GM12878 (cell line): ENCODE measurements at regions not wholly inside any gene's neighbourhood (a gene's known extent, or its start where the extent isn't known, plus 50 kb on each side); places are given as distances from the start of the nearest gene placed in this dataset.

Source experiments
- ATAC-seq: fragments of 200-7000 bp; cut with Tn5 transposase; 3 replicates; pipeline ENCODE4 v1.9.1; 2020; ENCODE audit warnings: mild to moderate bottlenecking, moderate library complexity
- BruUV-seq: library from RNA; stranded (reverse); fragments of 400-500 nt; replicated peaks from 2 replicates; lab custom pipeline; 2021; lab: Mats Ljungman, UMichigan
- CTCF ChIA-PET: fragments of 300-600 bp; sonication (Branson Sonifier 250); formaldehyde crosslinking; extraction: SDS; loops from one replicate; lab custom pipeline; 2021; ENCODE audit warnings: inconsistent platforms; lab: Yijun Ruan, JAX
- POLR2A ChIA-PET: fragments of 350-600 bp; formaldehyde crosslinking; extraction: SDS; loops from one replicate; lab custom pipeline; 2021; ENCODE audit warnings: inconsistent platforms; lab: Charles Lee
- RAD21 ChIA-PET: fragments of 300-600 bp; sonication (Branson Sonifier 250); formaldehyde crosslinking; loops from one replicate; lab custom pipeline; 2023; ENCODE audit warnings: antibody characterized with exemption; ENCODE audit not compliant: unreplicated experiment; lab: Charles Lee
- SMC1A ChIA-PET: fragments of 300-600 bp; sonication (Branson Sonifier 250); formaldehyde crosslinking; loops from one replicate; lab custom pipeline; 2023; ENCODE audit not compliant: unreplicated experiment, uncharacterized antibody; lab: Charles Lee
- DNase-seq: peaks from one replicate; pipeline ENCODE4 v3.0.0-alpha.2; 2011; ENCODE audit warnings: low read depth, low spot score
- FAIRE-seq: peaks from 3 replicates; lab custom pipeline; 2011; peaks lifted over from hg19 to GRCh38; lab: Jason Lieb, UNC
- H2AFZ ChIP-seq: 2 replicates; pipeline ENCODE4 v1.6.0; 2011; ENCODE audit warnings: low read depth, low read length, control low read depth; ENCODE audit not compliant: control insufficient read depth
- H3K27ac ChIP-seq: 2 replicates; pipeline ENCODE4 v1.5.1; 2011; ENCODE audit warnings: control low read depth; ENCODE audit not compliant: control insufficient read depth, insufficient read depth
- H3K27me3 ChIP-seq, 2 experiments: replicated peaks in 1 of 2; 2 replicates each; pipeline versions ENCODE4 v1.6.0 to v1.6.1; 2011; ENCODE audit warnings: low read length in 1 of 2; ENCODE audit not compliant: control insufficient read depth in 2 of 2, insufficient read depth in 2 of 2
- H3K36me3 ChIP-seq, 2 experiments: 2 replicates each; pipeline ENCODE4 v1.5.1; 2011; ENCODE audit warnings: low read length in 1 of 2; ENCODE audit not compliant: control insufficient read depth in 2 of 2, insufficient read depth in 2 of 2
- H3K4me1 ChIP-seq: 2 replicates; pipeline ENCODE4 v1.6.1; 2011; ENCODE audit warnings: mild to moderate bottlenecking, low read length, moderate library complexity, mixed read lengths; ENCODE audit not compliant: control insufficient read depth, insufficient read depth
- H3K4me2 ChIP-seq: 2 replicates; pipeline ENCODE4 v1.6.0; 2011; ENCODE audit warnings: control low read depth; ENCODE audit not compliant: control insufficient read depth, insufficient read depth
- H3K4me3 ChIP-seq: fragments of 200-600 bp; sonication (generic); 2 replicates; pipeline ENCODE4 v1.5.1; 2016
- H3K79me2 ChIP-seq: 2 replicates; pipeline ENCODE4 v1.6.0; 2011; ENCODE audit warnings: low read length; ENCODE audit not compliant: control insufficient read depth, insufficient read depth
- H3K9ac ChIP-seq: 2 replicates; pipeline ENCODE4 v1.8.0; 2011; ENCODE audit warnings: low read length, control low read depth, mixed read lengths; ENCODE audit not compliant: control insufficient read depth, insufficient read depth
- H3K9me3 ChIP-seq: replicated peaks from 3 replicates; pipeline ENCODE4 v1.5.1; 2011; ENCODE audit warnings: mild to moderate bottlenecking, low read length; ENCODE audit not compliant: control insufficient read depth, insufficient read depth
- H4K20me1 ChIP-seq: 2 replicates; pipeline ENCODE4 v1.6.0; 2011; ENCODE audit not compliant: control insufficient read depth, insufficient read depth
- MEF2B ChIP-seq: fragments of 450-650 bp; IDR thresholded peaks from 2 replicates; pipeline ENCODE4 v1.6.1; 2018; ENCODE audit warnings: mild to moderate bottlenecking, moderate library complexity; ENCODE audit not compliant: partially characterized antibody, poor library complexity, severe bottlenecking
- NFXL1 ChIP-seq: fragments of 450-650 bp; IDR thresholded peaks from 2 replicates; pipeline ENCODE4 v1.6.1; 2017; ENCODE audit warnings: antibody characterized with exemption, mild to moderate bottlenecking, borderline replicate concordance
- NRF1 ChIP-seq: conservative IDR thresholded peaks from 2 replicates; pipeline ENCODE4 v1.6.1; 2011; ENCODE audit warnings: mild to moderate bottlenecking, low read depth, low read length, improper control_type of control experiment
- STAT3 ChIP-seq: IDR thresholded peaks from 2 replicates; pipeline ENCODE4 v1.6.1; 2011; ENCODE audit warnings: low read depth, low read length, improper control_type of control experiment
- TARDBP ChIP-seq: IDR thresholded peaks from 2 replicates; pipeline ENCODE4 v1.6.1; 2016; ENCODE audit warnings: borderline replicate concordance
- TCF12 ChIP-seq: IDR thresholded peaks from 2 replicates; pipeline ENCODE4 v1.6.1; 2011; ENCODE audit warnings: low read depth, mild to moderate bottlenecking, low read length
- WGBS: methylation state at CpG from one replicate; pipeline ENCODE4 v1.1.6; 2016; ENCODE audit warnings: low lambda C conversion rate; ENCODE audit not compliant: insufficient replicate concordance, insufficient coverage; ENCODE audit errors: missing lambda C conversion rate; 5-methylcytosine and 5-hydroxymethylcytosine counted together
- in situ Hi-C: fragments of 300-500 bp; cut with MboI; formaldehyde crosslinking; loops from 9 replicates; pipeline ENCODE4 v1.14.3; 2018; ENCODE audit warnings: mixed read lengths
- intact Hi-C: fragments of 100-400 bp; cut with micrococcal nuclease; formaldehyde crosslinking; loops from one replicate; pipeline ENCODE4 v1.14.2; 2022; ENCODE audit not compliant: unreplicated experiment
- TF ChIP-seq, protein P1 (sequence below): fragments of 450-650 bp; formaldehyde crosslinking; IDR thresholded peaks from 2 replicates; pipeline ENCODE4 v1.4.0; 2022; ENCODE audit warnings: mild to moderate bottlenecking, moderate library complexity
- TF ChIP-seq, protein P2 (sequence below): IDR thresholded peaks from 2 replicates; pipeline ENCODE4 v1.6.1; 2011; ENCODE audit warnings: borderline replicate concordance, low read depth, mild to moderate bottlenecking, moderate library complexity, low read length; ENCODE audit not compliant: insufficient read depth, poor library complexity, severe bottlenecking
- TF ChIP-seq, protein P3 (sequence below): IDR thresholded peaks from 2 replicates; pipeline ENCODE4 v1.6.1; 2012; ENCODE audit warnings: low read depth, low read length, improper control_type of control experiment
- TF ChIP-seq, protein P4 (sequence below): IDR thresholded peaks from 2 replicates; pipeline ENCODE4 v1.6.1; 2011; ENCODE audit warnings: low read depth, low read length, improper control_type of control experiment, borderline replicate concordance

DNA sequence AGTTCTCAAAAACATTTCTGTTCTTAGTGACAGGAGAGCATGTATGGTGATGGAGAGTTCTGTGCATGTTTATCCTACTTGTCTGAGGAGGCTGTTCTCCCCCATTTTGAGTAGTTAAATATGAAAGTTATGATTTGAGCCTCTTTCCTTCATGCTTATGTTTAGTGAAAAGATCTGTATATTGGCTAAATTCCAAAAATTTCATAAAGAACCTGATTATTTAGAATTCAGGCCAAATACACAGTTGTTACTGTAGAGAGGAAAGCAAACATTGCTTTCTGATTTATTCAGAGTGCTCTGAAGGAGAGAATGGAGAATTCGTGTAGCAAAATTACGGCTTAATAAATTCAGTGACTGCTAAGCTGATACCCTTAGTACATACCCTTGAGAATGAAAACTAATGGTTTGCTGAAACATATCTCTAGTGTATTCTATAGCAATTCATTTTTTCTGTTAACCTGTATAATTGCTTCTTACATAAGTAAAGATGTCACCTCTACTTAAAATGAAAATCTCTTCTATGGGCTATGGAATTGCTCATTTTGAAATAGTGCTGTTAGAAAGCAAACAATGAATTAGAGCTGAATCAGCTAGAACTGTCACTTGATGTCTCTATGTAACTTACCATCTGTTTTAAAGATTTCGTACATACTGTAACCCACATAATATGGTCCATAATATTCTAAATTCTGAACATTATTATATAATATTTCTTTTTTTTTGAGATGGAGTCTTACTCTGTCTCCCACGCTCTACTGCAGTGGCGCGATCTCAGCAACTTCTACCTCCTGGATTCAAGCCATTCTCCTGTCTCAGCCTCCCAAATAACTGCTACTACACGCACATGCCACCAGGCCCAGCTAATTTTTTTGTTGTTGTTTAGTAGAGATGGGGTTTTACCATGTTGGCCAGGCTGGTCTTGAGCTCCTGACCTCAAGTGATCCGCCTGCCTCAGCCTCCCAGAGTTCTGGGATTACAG, 417.0 kb upstream of the RGS6 start:
- 99% methylated on average over 8 of the region's 8 CpGs for WGBS
- Histone ChIP-seq H3K4me3 (no peak overlapping the region), H3K9ac (no peak overlapping the region), H3K36me3 (peaks cover 4 to 27% of the 10 kb centered on the region in 2 experiments), H4K20me1 (no peaks in the 10 kb centered on the region), H3K79me2 (peaks cover 6% of the 10 kb centered on the region; the same call in 1 of the 2 replicates)
- no peak for DNase-seq
- in situ Hi-C loops, result no loop called here
- intact Hi-C loops, result no loop called here
- BruUV-seq, result no TSS peak
- TF ChIP-seq MEF2B, result no peak
- no peak for TF ChIP-seq TCF12
- no peak for TF ChIP-seq STAT3
- TF ChIP-seq, protein P1, sequence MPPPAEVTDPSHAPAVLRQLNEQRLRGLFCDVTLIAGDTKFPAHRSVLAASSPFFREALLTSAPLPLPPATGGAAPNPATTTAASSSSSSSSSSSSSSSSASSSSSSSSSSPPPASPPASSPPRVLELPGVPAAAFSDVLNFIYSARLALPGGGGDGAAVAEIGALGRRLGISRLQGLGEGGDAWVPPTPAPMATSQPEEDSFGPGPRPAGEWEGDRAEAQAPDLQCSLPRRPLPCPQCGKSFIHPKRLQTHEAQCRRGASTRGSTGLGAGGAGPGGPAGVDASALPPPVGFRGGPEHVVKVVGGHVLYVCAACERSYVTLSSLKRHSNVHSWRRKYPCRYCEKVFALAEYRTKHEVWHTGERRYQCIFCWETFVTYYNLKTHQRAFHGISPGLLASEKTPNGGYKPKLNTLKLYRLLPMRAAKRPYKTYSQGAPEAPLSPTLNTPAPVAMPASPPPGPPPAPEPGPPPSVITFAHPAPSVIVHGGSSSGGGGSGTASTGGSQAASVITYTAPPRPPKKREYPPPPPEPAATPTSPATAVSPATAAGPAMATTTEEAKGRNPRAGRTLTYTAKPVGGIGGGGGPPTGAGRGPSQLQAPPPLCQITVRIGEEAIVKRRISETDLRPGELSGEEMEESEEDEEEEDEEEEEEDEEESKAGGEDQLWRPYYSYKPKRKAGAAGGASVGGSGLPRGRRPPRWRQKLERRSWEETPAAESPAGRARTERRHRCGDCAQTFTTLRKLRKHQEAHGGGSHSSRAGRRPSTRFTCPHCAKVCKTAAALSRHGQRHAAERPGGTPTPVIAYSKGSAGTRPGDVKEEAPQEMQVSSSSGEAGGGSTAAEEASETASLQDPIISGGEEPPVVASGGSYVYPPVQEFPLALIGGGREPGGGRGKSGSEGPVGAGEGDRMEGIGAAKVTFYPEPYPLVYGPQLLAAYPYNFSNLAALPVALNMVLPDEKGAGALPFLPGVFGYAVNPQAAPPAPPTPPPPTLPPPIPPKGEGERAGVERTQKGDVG (CRISPR knock-in tag), result no peak
- TF ChIP-seq, protein P2, sequence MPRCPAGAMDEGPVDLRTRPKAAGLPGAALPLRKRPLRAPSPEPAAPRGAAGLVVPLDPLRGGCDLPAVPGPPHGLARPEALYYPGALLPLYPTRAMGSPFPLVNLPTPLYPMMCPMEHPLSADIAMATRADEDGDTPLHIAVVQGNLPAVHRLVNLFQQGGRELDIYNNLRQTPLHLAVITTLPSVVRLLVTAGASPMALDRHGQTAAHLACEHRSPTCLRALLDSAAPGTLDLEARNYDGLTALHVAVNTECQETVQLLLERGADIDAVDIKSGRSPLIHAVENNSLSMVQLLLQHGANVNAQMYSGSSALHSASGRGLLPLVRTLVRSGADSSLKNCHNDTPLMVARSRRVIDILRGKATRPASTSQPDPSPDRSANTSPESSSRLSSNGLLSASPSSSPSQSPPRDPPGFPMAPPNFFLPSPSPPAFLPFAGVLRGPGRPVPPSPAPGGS, result no peak
- TF ChIP-seq NFXL1, result no peak
- TF ChIP-seq, protein P3, sequence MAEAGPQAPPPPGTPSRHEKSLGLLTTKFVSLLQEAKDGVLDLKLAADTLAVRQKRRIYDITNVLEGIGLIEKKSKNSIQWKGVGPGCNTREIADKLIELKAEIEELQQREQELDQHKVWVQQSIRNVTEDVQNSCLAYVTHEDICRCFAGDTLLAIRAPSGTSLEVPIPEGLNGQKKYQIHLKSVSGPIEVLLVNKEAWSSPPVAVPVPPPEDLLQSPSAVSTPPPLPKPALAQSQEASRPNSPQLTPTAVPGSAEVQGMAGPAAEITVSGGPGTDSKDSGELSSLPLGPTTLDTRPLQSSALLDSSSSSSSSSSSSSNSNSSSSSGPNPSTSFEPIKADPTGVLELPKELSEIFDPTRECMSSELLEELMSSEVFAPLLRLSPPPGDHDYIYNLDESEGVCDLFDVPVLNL, result no peak
- no peak for TF ChIP-seq NRF1
- TF ChIP-seq, protein P4, sequence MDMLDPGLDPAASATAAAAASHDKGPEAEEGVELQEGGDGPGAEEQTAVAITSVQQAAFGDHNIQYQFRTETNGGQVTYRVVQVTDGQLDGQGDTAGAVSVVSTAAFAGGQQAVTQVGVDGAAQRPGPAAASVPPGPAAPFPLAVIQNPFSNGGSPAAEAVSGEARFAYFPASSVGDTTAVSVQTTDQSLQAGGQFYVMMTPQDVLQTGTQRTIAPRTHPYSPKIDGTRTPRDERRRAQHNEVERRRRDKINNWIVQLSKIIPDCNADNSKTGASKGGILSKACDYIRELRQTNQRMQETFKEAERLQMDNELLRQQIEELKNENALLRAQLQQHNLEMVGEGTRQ, result no peak
- no peak for TF ChIP-seq TARDBP
- TF ChIP-seq, all 136 proteins: peak for 0
- Histone ChIP-seq H2AFZ (no peak overlapping the region), H3K4me1 (no peaks in the 10 kb centered on the region), H3K27me3 (no peaks in the 10 kb centered on the region), H3K4me2 (no peak overlapping the region), H3K9me3 (peaks cover 3% of the 10 kb centered on the region; the same call in 2 of the 3 replicates), H3K27ac (no peak overlapping the region)
- ChIA-PET POLR2A (no interaction called here), CTCF (interaction anchor here (1.1 kb wide), 1 partner anchor 155 kb away, joined by 3 read pairs; no protein-coding TSS in a partner anchor), RAD21 (interaction anchor here (1.0 kb wide), 1 partner anchor 7 kb away, joined by 3 read pairs; no protein-coding TSS in a partner anchor), SMC1A (interaction anchor here (1.3 kb wide), 1 partner anchor 17 kb away, joined by 4 read pairs; no protein-coding TSS in a partner anchor)
- FAIRE-seq, result no peak
- ATAC-seq, result no peak
